Ovary (tissue), 1 donor: ENCODE measurements at regions not wholly inside any gene's neighbourhood (a gene's known extent, or its start where the extent isn't known, plus 50 kb on each side); places are given as distances from the start of the nearest gene placed in this dataset.

Experiments used
- small RNA-seq: library from RNA; depleted of rRNA; stranded (forward); fragments of <200 nt; gene quantifications from one replicate; pipeline ENCODE3, GENCODE V24; 2016

Small RNA genes in the stretch of these regions (small RNA-seq; reads per million reads assigned to genes)
- 0.15 reads per million for gene RF00002
